Hepatocyte (in vitro differentiated cells): ENCODE measurements at regions not wholly inside any gene's neighbourhood (a gene's known extent, or its start where the extent isn't known, plus 50 kb on each side); places are given as distances from the start of the nearest gene placed in this dataset.

Experiments
- DNase-seq: peaks from one replicate; pipeline ENCODE4 v3.0.0-alpha.2; 2016; ENCODE audit warnings: low spot score
- H2AFZ ChIP-seq: fragments of 200-600 bp; sonication (generic); 2 replicates; pipeline ENCODE4 v1.6.0; 2016; ENCODE audit warnings: antibody characterized with exemption, mild to moderate bottlenecking
- H3K27ac ChIP-seq: fragments of 200-600 bp; sonication (generic); 2 replicates; pipeline ENCODE4 v1.5.1; 2016; ENCODE audit warnings: mild to moderate bottlenecking
- H3K27me3 ChIP-seq: fragments of 200-600 bp; sonication (generic); 2 replicates; pipeline ENCODE4 v1.6.1; 2016
- H3K36me3 ChIP-seq: fragments of 200-600 bp; sonication (generic); replicated peaks from 2 replicates; pipeline ENCODE4 v1.5.1; 2016; ENCODE audit warnings: low read depth; ENCODE audit not compliant: insufficient read depth
- H3K4me1 ChIP-seq: fragments of 200-600 bp; sonication (generic); 2 replicates; pipeline ENCODE4 v1.5.1; 2016; ENCODE audit warnings: mild to moderate bottlenecking, moderate library complexity; ENCODE audit not compliant: insufficient read depth
- H3K4me2 ChIP-seq: fragments of 200-600 bp; sonication (generic); 2 replicates; pipeline ENCODE4 v1.6.0; 2016
- H3K4me3 ChIP-seq: fragments of 200-600 bp; sonication (generic); 2 replicates; pipeline ENCODE4 v1.5.1; 2016; ENCODE audit warnings: mild to moderate bottlenecking
- H3K79me2 ChIP-seq: fragments of 200-600 bp; sonication (generic); 2 replicates; pipeline ENCODE4 v1.6.0; 2017; ENCODE audit warnings: mild to moderate bottlenecking
- H3K9me2 ChIP-seq: fragments of 200-600 bp; sonication (generic); replicated peaks from 2 replicates; pipeline ENCODE4 v1.6.0; 2017; ENCODE audit warnings: mild to moderate bottlenecking; ENCODE audit not compliant: insufficient read depth
- H3K9me3 ChIP-seq: fragments of 200-600 bp; sonication (generic); 2 replicates; pipeline ENCODE4 v1.5.1; 2016; ENCODE audit warnings: low read depth, mild to moderate bottlenecking
- H4K20me1 ChIP-seq: fragments of 200-600 bp; sonication (generic); 2 replicates; pipeline ENCODE4 v1.6.0; 2016; ENCODE audit warnings: mild to moderate bottlenecking; ENCODE audit not compliant: insufficient read depth, poor library complexity, severe bottlenecking
- CTCF ChIP-seq: fragments of 200-600 bp; sonication (generic); IDR thresholded peaks from 2 replicates; pipeline ENCODE4 v1.5.1; 2016; ENCODE audit warnings: antibody characterized with exemption, mild to moderate bottlenecking; ENCODE audit not compliant: poor library complexity
- EZH2 ChIP-seq: fragments of 200-600 bp; sonication (generic); IDR thresholded peaks from 2 replicates; pipeline ENCODE4 v1.6.1; 2016; ENCODE audit warnings: antibody characterized with exemption, mild to moderate bottlenecking, borderline replicate concordance
- EZH2phosphoT487 ChIP-seq: fragments of 200-600 bp; sonication (generic); IDR thresholded peaks from one replicate; pipeline ENCODE4 v1.6.1; 2018; ENCODE audit warnings: antibody characterized with exemption, mild to moderate bottlenecking, low read depth, moderate library complexity; ENCODE audit not compliant: unreplicated experiment, severe bottlenecking
- WGBS: methylation state at CpG from one replicate; pipeline ENCODE4 v1.1.6; 2016; ENCODE audit warnings: low lambda C conversion rate; ENCODE audit errors: missing lambda C conversion rate; 5-methylcytosine and 5-hydroxymethylcytosine counted together

GRCh38 chr1:163013826-163014600 is 55.1 kb upstream of the RGS4 start:
- no peak for TF ChIP-seq EZH2phosphoT487
- TF ChIP-seq CTCF: no peak
- TF ChIP-seq EZH2: no peak
- H3K9me2 ChIP-seq: no peaks in the 10 kb centered on the region
- no peak overlapping the region for H3K27ac ChIP-seq
- no peaks in the 10 kb centered on the region for H3K9me3 ChIP-seq
- H3K79me2 ChIP-seq: no peaks in the 10 kb centered on the region
- H3K4me1 ChIP-seq: no peaks in the 10 kb centered on the region
- H2AFZ ChIP-seq: no peak overlapping the region
- no peak for DNase-seq
- H4K20me1 ChIP-seq: no peaks in the 10 kb centered on the region
- no peak overlapping the region for H3K4me3 ChIP-seq
- H3K27me3 ChIP-seq: no peaks in the 10 kb centered on the region
- no peaks in the 10 kb centered on the region for H3K36me3 ChIP-seq
- no peak overlapping the region for H3K4me2 ChIP-seq
- WGBS: 92% methylated on average over 6 of the region's 6 CpGs

- H2AFZ ChIP-seq: no peak overlapping the region
- no peaks in the 10 kb centered on the region for H3K36me3 ChIP-seq
- no peaks in the 10 kb centered on the region for H3K79me2 ChIP-seq
- no peaks in the 10 kb centered on the region for H3K9me2 ChIP-seq
- H3K4me2 ChIP-seq: no peak overlapping the region
- TF ChIP-seq EZH2phosphoT487: no peak
- no peak for TF ChIP-seq EZH2
- no peak for TF ChIP-seq CTCF
- no peaks in the 10 kb centered on the region for H3K4me1 ChIP-seq
- WGBS: 90% methylated on average over 10 of the region's 10 CpGs
- H3K27me3 ChIP-seq: no peaks in the 10 kb centered on the region
- H3K9me3 ChIP-seq: no peaks in the 10 kb centered on the region
- H4K20me1 ChIP-seq: no peaks in the 10 kb centered on the region
- DNase-seq: no peak
- H3K4me3 ChIP-seq: no peak overlapping the region
- H3K27ac ChIP-seq: no peak overlapping the region
These were observed 62.9 kb upstream of the RGS4 start for GRCh38 chr1:163006051-163006834.

GRCh38 chr1:162997499-162998285 is 71.5 kb upstream of the RGS4 start:
- WGBS: 94% methylated on average over 2 of the region's 2 CpGs
- no peaks in the 10 kb centered on the region for H3K4me1 ChIP-seq
- no peak overlapping the region for H3K4me3 ChIP-seq
- no peaks in the 10 kb centered on the region for H3K36me3 ChIP-seq
- no peaks in the 10 kb centered on the region for H3K27me3 ChIP-seq
- H3K27ac ChIP-seq: no peak overlapping the region
- H3K4me2 ChIP-seq: no peak overlapping the region
- no peak overlapping the region for H2AFZ ChIP-seq
- TF ChIP-seq EZH2 (no peak), EZH2phosphoT487 (no peak), CTCF (no peak)
- H4K20me1 ChIP-seq: no peaks in the 10 kb centered on the region
- no peak for DNase-seq
- no peaks in the 10 kb centered on the region for H3K9me2 ChIP-seq
- H3K79me2 ChIP-seq: no peaks in the 10 kb centered on the region
- H3K9me3 ChIP-seq: no peaks in the 10 kb centered on the region
